Heart right ventricle (tissue), 16 donors: ENCODE measurements at regions not wholly inside any gene's neighbourhood (a gene's known extent, or its start where the extent isn't known, plus 50 kb on each side); places are given as distances from the start of the nearest gene placed in this dataset.

ENCODE experiments used
- ATAC-seq, 8 donors: fragments of 200-7000 bp; cut with Tn5 transposase; one replicate each; pipeline ENCODE4 v1.9.1; 2020; ENCODE audit warnings: mild to moderate bottlenecking in 8 of 8, moderate library complexity in 8 of 8, moderate number of reproducible peaks in 1 of 8
- DNase-seq, 2 donors: peaks; one replicate each; pipeline ENCODE4 v3.0.0-alpha.2; 2020
- H3K27ac ChIP-seq, 10 donors: fragments of 200-600 bp; sonication (generic) in 2 of 10; one replicate each; pipeline versions ENCODE4 v1.5.0 to v1.8.0; 2020 to 2022; ENCODE audit warnings: mild to moderate bottlenecking in 3 of 10
- H3K27me3 ChIP-seq, 7 donors: fragments of 200-600 bp; one replicate each; pipeline ENCODE4 v1.8.0; 2021 to 2022; ENCODE audit warnings: mild to moderate bottlenecking in 2 of 7
- H3K36me3 ChIP-seq, 9 donors: fragments of 200-600 bp; sonication (generic) in 1 of 9; one replicate each; pipeline versions ENCODE4 v1.5.0 to v1.8.0; 2020 to 2022; ENCODE audit warnings: mild to moderate bottlenecking in 2 of 9
- H3K4me1 ChIP-seq, 9 donors: fragments of 200-600 bp; sonication (generic) in 1 of 9; one replicate each; pipeline versions ENCODE4 v1.5.0 to v1.8.0; 2020 to 2022; ENCODE audit warnings: mild to moderate bottlenecking in 4 of 9
- H3K4me3 ChIP-seq, 10 donors: fragments of 200-600 bp; sonication (generic) in 2 of 10; one replicate each; pipeline versions ENCODE4 v1.5.0 to v1.8.0; 2020 to 2022; ENCODE audit warnings: mild to moderate bottlenecking in 7 of 10, moderate library complexity in 2 of 10
- H3K9me3 ChIP-seq, 11 donors: fragments of 200-600 bp in 10 of 11; sonication (generic) in 2 of 11; one replicate each; pipeline versions ENCODE4 v1.5.0 to v1.8.0; 2013 to 2022; ENCODE audit warnings: mild to moderate bottlenecking in 2 of 11, control low read depth in 1 of 11, moderate library complexity in 1 of 11
- CTCF ChIP-seq, 9 donors: fragments of 200-600 bp; sonication (generic) in 2 of 9; IDR thresholded peaks; one replicate each; pipeline versions ENCODE4 v1.5.0 to v1.8.0; 2021 to 2022; ENCODE audit warnings: antibody characterized with exemption in 9 of 9, mild to moderate bottlenecking in 5 of 9, moderate library complexity in 1 of 9
- WGBS, 2 donors: extraction: QIAGEN DNeasy Blood & Tissue Kit; methylation state at CpG; one replicate each; pipeline ENCODE4 v1.1.7; 2013; ENCODE audit warnings: inconsistent platforms in 1 of 2; 5-methylcytosine and 5-hydroxymethylcytosine counted together
- intact Hi-C, 10 donors: fragments of 100-400 bp; cut with DNase I; formaldehyde crosslinking; loops; one replicate each; pipeline versions ENCODE4 v1.11.1 to v1.14.2; 2022
- donor health status: Arrhythmogenic right ventricular cardiomyopathy.
- donor health status: ischemic (EF 13 %, LVEDD 7.1; RV severe dilation, severe dysfunction).
- donor health status: healthy with polysubstance abuse.
- donor health status: DM: no; HTN: yes; CAD: no.
- donor health status: DM: no; HTN: no; CAD: no.
- donor health status: ischemic (EF 25% LVEDD 6.9; RV normal size, moderate dysfunction).
- donor health status: ischemic (EF 25% LVEDD 5.7; RV mildly dilated, moderate dysfunction).
- donor health status: healthy.
- donor health status: DM: yes; HTN: yes; CAD: no.
- donor health status: Ischemic cardiomyopathy.
- donor health status: ischemic (EF 35%, LVEDD 5.7; RV mildly dilated, moderate dysfunction).
- donor health status: nonischemic (EF 11% LVEDD 7.7; RV severe dilation, severe dysfunction).
- donor health status: DM: yes; HTN: yes; CAD: no.
- donor health status: PGD.
- donor health status: ischemic (EF 29% LVEDD 5.4; RV normal size, mild dysfunction).
- donor health status: nonischemic (EF 23%, LVEDD 6.1; RV moderate dilation, normal function).

GRCh38 chr12:89289720-89290119 is 62.6 kb downstream of the DUSP6 start:
- DNase-seq (no peak), ATAC-seq (no peak)
- TF ChIP-seq CTCF (IDR thresholded peaks at IDR 0.05): no peak
- intact Hi-C loops: no loop called here
- H3K9me3 ChIP-seq: no peaks in the 10 kb centered on the region
- H3K27me3 ChIP-seq: no peaks in the 10 kb centered on the region
- WGBS, 2 donors: 96 to 99% methylated on average over 1 of the region's 1 CpG
- H3K36me3 ChIP-seq: no peaks in the 10 kb centered on the region
- H3K4me1 ChIP-seq: no peaks in the 10 kb centered on the region
- no peak overlapping the region for H3K4me3 ChIP-seq
- no peak overlapping the region for H3K27ac ChIP-seq

- Histone ChIP-seq H3K27ac (no peak overlapping the region), H3K27me3 (no peaks in the 10 kb centered on the region), H3K4me1 (no peaks in the 10 kb centered on the region), H3K36me3 (no peaks in the 10 kb centered on the region), H3K9me3 (no peaks in the 10 kb centered on the region), H3K4me3 (no peak overlapping the region)
- intact Hi-C loops: no loop called here
- ATAC-seq (no peak), DNase-seq (no peak)
- no peak for TF ChIP-seq CTCF (IDR thresholded peaks at IDR 0.05)
Observed at GRCh38 chr12:89288959-89289358, 63.3 kb downstream of the DUSP6 start.

- Histone ChIP-seq H3K4me1 (peaks cover 0 to 18% (median 4%) of the 10 kb centered on the region in 9 donors), H3K27ac (no peak overlapping the region), H3K36me3 (no peaks in the 10 kb centered on the region), H3K4me3 (no peak overlapping the region), H3K9me3 (no peaks in the 10 kb centered on the region), H3K27me3 (no peaks in the 10 kb centered on the region)
- no peak for TF ChIP-seq CTCF (IDR thresholded peaks at IDR 0.05)
- intact Hi-C loops: no loop called here
- ATAC-seq (no peak), DNase-seq (no peak)
- WGBS, 2 donors: 87% methylated on average over 3 of the region's 3 CpGs
Observed at GRCh38 chr12:89286501-89286900, 65.8 kb downstream of the DUSP6 start.

GRCh38 chr12:89281539-89281867 is 70.8 kb downstream of the DUSP6 start:
- peak in 7 of 8 donors; percentile 7 to 64 (median 28) for ATAC-seq
- WGBS, 2 donors: 89% methylated on average over 4 of the region's 4 CpGs
- no peak for DNase-seq

More at GRCh38 chr12:89281539-89281867, 70.8 kb downstream of the DUSP6 start:
- Histone ChIP-seq H3K4me1 (peaks cover 0 to 42% (median 11%) of the 10 kb centered on the region in 9 donors), H3K4me3 (no peak overlapping the region), H3K36me3 (no peaks in the 10 kb centered on the region), H3K27me3 (no peaks in the 10 kb centered on the region), H3K9me3 (peaks cover 0 to 3% (median 0%) of the 10 kb centered on the region in 11 donors), H3K27ac (peak overlapping the region in 8 of 10 donors; percentile 20 to 87 (median 48))
- no peak for TF ChIP-seq CTCF (IDR thresholded peaks at IDR 0.05)
- intact Hi-C loops: no loop called here
